GM19395 (cell line): ENCODE measurements at regions not wholly inside any gene's neighbourhood (a gene's known extent, or its start where the extent isn't known, plus 50 kb on each side); places are given as distances from the start of the nearest gene placed in this dataset.
"Not testable (repeated sequence)": the region's sequence is repeated elsewhere in the genome, so short reads cannot be mapped to it uniquely, and the experiment has no call there.

Experiments
- ATAC-seq: cut with Tn5 transposase; IDR thresholded peaks from one replicate; pipeline ENCODE4 v1.9.1; 2021; ENCODE audit warnings: mild to moderate bottlenecking, moderate library complexity; ENCODE audit not compliant: unreplicated experiment

- no peak for ATAC-seq
Measured at GRCh38 chr6:16950825-16951495, 150.9 kb upstream of the STMND1 start.

GRCh38 chr6:16950302-16950701 lies 151.5 kb upstream of the STMND1 start:
- ATAC-seq = no peak

- no peak for ATAC-seq
Measured at GRCh38 chr6:16949716-16950115, 152.1 kb upstream of the STMND1 start.

GRCh38 chr6:16948396-16948795 lies 153.5 kb upstream of the STMND1 start:
- ATAC-seq = no peak

GRCh38 chr6:16947375-16948015 lies 154.4 kb upstream of the STMND1 start:
- no peak for ATAC-seq

GRCh38 chr6:16944596-16944995 lies 157.3 kb upstream of the STMND1 start:
- ATAC-seq = no peak

- ATAC-seq = no peak
Measured at GRCh38 chr6:16939839-16940238, 162.0 kb upstream of the STMND1 start.

- ATAC-seq = no peak
Measured at GRCh38 chr6:16939351-16939750, 162.5 kb upstream of the STMND1 start.

- no peak for ATAC-seq
Measured at GRCh38 chr6:16936893-16937292, 165.0 kb upstream of the STMND1 start.

- no peak for ATAC-seq
Measured at GRCh38 chr6:16933961-16934360, 167.9 kb upstream of the STMND1 start.

- no peak for ATAC-seq
Measured at GRCh38 chr6:16933532-16933931, 168.3 kb upstream of the STMND1 start.

GRCh38 chr6:16932920-16933319 lies 168.9 kb upstream of the STMND1 start:
- no peak for ATAC-seq

GRCh38 chr6:16931079-16931478 lies 169.8 kb upstream of the ATXN1 start:
- ATAC-seq = not testable (repeated sequence)

GRCh38 chr6:16930432-16930831 lies 169.2 kb upstream of the ATXN1 start:
- no peak for ATAC-seq

- ATAC-seq = no peak
Measured at GRCh38 chr6:16929809-16930208, 168.5 kb upstream of the ATXN1 start.

- ATAC-seq = no peak
Measured at GRCh38 chr6:16928387-16928786, 167.1 kb upstream of the ATXN1 start.

GRCh38 chr6:16927205-16927604 lies 165.9 kb upstream of the ATXN1 start:
- ATAC-seq = no peak

GRCh38 chr6:16925461-16925860 lies 164.2 kb upstream of the ATXN1 start:
- ATAC-seq = no peak

GRCh38 chr6:16922282-16922681 lies 161.0 kb upstream of the ATXN1 start:
- ATAC-seq = no peak

GRCh38 chr6:16921399-16922110 lies 160.3 kb upstream of the ATXN1 start:
- ATAC-seq = no peak

GRCh38 chr6:16918586-16918985 lies 157.3 kb upstream of the ATXN1 start:
- no peak for ATAC-seq

- no peak for ATAC-seq
Measured at GRCh38 chr6:16914184-16914583, 152.9 kb upstream of the ATXN1 start.
